ENCODE measurements at regions not wholly inside any gene's neighbourhood (a gene's known extent, or its start where the extent isn't known, plus 50 kb on each side); places are given as distances from the start of the nearest gene placed in this dataset.

- no peaks in the 10 kb centered on the region for H4K20me1 ChIP-seq (ENCODE audit: insufficient read depth, low read length)
- H2AK5ac ChIP-seq (ENCODE audit: low read depth, low read length) = no peak overlapping the region
- ATAC-seq (ENCODE audit: low read depth) = no peak
- TF ChIP-seq, protein P1, sequence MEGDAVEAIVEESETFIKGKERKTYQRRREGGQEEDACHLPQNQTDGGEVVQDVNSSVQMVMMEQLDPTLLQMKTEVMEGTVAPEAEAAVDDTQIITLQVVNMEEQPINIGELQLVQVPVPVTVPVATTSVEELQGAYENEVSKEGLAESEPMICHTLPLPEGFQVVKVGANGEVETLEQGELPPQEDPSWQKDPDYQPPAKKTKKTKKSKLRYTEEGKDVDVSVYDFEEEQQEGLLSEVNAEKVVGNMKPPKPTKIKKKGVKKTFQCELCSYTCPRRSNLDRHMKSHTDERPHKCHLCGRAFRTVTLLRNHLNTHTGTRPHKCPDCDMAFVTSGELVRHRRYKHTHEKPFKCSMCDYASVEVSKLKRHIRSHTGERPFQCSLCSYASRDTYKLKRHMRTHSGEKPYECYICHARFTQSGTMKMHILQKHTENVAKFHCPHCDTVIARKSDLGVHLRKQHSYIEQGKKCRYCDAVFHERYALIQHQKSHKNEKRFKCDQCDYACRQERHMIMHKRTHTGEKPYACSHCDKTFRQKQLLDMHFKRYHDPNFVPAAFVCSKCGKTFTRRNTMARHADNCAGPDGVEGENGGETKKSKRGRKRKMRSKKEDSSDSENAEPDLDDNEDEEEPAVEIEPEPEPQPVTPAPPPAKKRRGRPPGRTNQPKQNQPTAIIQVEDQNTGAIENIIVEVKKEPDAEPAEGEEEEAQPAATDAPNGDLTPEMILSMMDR (conservative IDR thresholded peaks at IDR 0.05; ENCODE audit: low read depth, low read length) = no peak
- no peak for TF ChIP-seq FOS (IDR thresholded peaks at IDR 0.05; ENCODE audit: low read depth, low read length)
- TF ChIP-seq, protein P2, sequence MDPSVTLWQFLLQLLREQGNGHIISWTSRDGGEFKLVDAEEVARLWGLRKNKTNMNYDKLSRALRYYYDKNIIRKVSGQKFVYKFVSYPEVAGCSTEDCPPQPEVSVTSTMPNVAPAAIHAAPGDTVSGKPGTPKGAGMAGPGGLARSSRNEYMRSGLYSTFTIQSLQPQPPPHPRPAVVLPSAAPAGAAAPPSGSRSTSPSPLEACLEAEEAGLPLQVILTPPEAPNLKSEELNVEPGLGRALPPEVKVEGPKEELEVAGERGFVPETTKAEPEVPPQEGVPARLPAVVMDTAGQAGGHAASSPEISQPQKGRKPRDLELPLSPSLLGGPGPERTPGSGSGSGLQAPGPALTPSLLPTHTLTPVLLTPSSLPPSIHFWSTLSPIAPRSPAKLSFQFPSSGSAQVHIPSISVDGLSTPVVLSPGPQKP (IDR thresholded peaks at IDR 0.05; ENCODE audit: borderline replicate concordance, low read depth, low read length) = no peak
- TF ChIP-seq BHLHE40 (IDR thresholded peaks at IDR 0.05; ENCODE audit: low read depth, low read length) = no peak
- no peak for TF ChIP-seq USF2 (IDR thresholded peaks at IDR 0.05; ENCODE audit: low read depth, low read length)
- TF ChIP-seq MXI1 (IDR thresholded peaks at IDR 0.05; ENCODE audit: borderline replicate concordance, low read depth, low read length) = no peak
- TF ChIP-seq SMC3 (IDR thresholded peaks at IDR 0.05; ENCODE audit: low read depth, low read length) = no peak
- no peak for TF ChIP-seq NFE2L2 (IDR thresholded peaks at IDR 0.05; ENCODE audit: low read depth, low read length)
- TF ChIP-seq RAD21 (IDR thresholded peaks at IDR 0.05; ENCODE audit: low read length) = no peak
- TF ChIP-seq RCOR1 (IDR thresholded peaks at IDR 0.05; ENCODE audit: insufficient replicate concordance, low read length) = no peak
- TF ChIP-seq MAZ (IDR thresholded peaks at IDR 0.05; ENCODE audit: borderline replicate concordance, low read depth, low read length) = no peak
- TF ChIP-seq POLR2A (IDR thresholded peaks at IDR 0.05; ENCODE audit: low read depth, low read length) = no peak
- TF ChIP-seq CEBPB (IDR thresholded peaks at IDR 0.05; ENCODE audit: low read depth, low read length) = no peak
- TF ChIP-seq CHD1 (IDR thresholded peaks at IDR 0.05; ENCODE audit: low read depth, low read length) = no peak
- no peak for TF ChIP-seq RFX5 (IDR thresholded peaks at IDR 0.05; ENCODE audit: low read depth, low read length)
- no peak for TF ChIP-seq MAFK (IDR thresholded peaks at IDR 0.05; ENCODE audit: low read depth, low read length)
- no peak overlapping the region for H3K4me2 ChIP-seq (ENCODE audit: low read depth, low read length)
- H2BK5ac ChIP-seq (ENCODE audit: low read depth, low read length, poor library complexity, severe bottlenecking) = no peak overlapping the region
- no peaks in the 10 kb centered on the region for H3K27me3 ChIP-seq (ENCODE audit: control insufficient read depth, insufficient read depth, low read length)
- no peak overlapping the region for H2BK15ac ChIP-seq (ENCODE audit: low read depth, low read length)
- H3K14ac ChIP-seq (replicated peaks; ENCODE audit: low read depth, low read length) = no peak overlapping the region
- H4K5ac ChIP-seq (ENCODE audit: low read depth, low read length) = no peak overlapping the region
- ChIA-PET CTCF (no interaction called here), POLR2A (ENCODE audit: unreplicated experiment) (no interaction called here)
- H3K23ac ChIP-seq (ENCODE audit: low read depth, low read length) = no peak overlapping the region
- no peaks in the 10 kb centered on the region; the same call in 1 of the 2 replicates for H3K9me3 ChIP-seq (ENCODE audit: control insufficient read depth, insufficient read depth, low read length)
- BruUV-seq (replicated peaks) = no TSS peak
- H3K4me3 ChIP-seq (ENCODE audit: insufficient read depth, low read depth, low read length) = no peak overlapping the region
- H3K9ac ChIP-seq (ENCODE audit: low read depth, low read length) = no peak overlapping the region
- H3K4me1 ChIP-seq (ENCODE audit: control insufficient read depth, insufficient read depth, low read length) = no peaks in the 10 kb centered on the region
- WGBS, 2 experiments (ENCODE audit: extremely low coverage in 2 of 2, insufficient read length in 1 of 2) = 94% methylated on average over 5 of the region's 11 CpGs; no CpG with 5 or more reads in 1 of the 2 experiments
- H3K56ac ChIP-seq (ENCODE audit: extremely low read depth, insufficient read depth, low read length) = no peak overlapping the region
- no peak overlapping the region for H2AK9ac ChIP-seq (replicated peaks; ENCODE audit: low read depth, low read length, poor library complexity)
- in situ Hi-C loops (cut with MboI; ENCODE audit: low sequenced_read_pairs) = no loop called here
- H3K18ac ChIP-seq (ENCODE audit: low read depth, low read length) = no peak overlapping the region
- no peak overlapping the region for H4K8ac ChIP-seq (ENCODE audit: low read depth in 2 of 2, low read length in 2 of 2)
- no peak overlapping the region for H2AFZ ChIP-seq (replicated peaks; ENCODE audit: low read length, poor library complexity)
- no peak overlapping the region for H3K27ac ChIP-seq (ENCODE audit: insufficient read depth, low read length)
- no peaks in the 10 kb centered on the region for H3K79me1 ChIP-seq (ENCODE audit: low read depth in 1 of 2, low read length in 2 of 2)
- DNase-seq = no peak
- no peaks in the 10 kb centered on the region for H3K9me1 ChIP-seq (ENCODE audit: insufficient read depth, low read length)
- H4K91ac ChIP-seq (ENCODE audit: insufficient read depth, low read depth, low read length) = no peak overlapping the region
- H3K36me3 ChIP-seq (ENCODE audit: control insufficient read depth, insufficient read depth, low read length) = no peaks in the 10 kb centered on the region
- no peak overlapping the region for H3K4ac ChIP-seq (ENCODE audit: low read depth, low read length)
- no peak overlapping the region for H2BK120ac ChIP-seq (ENCODE audit: low read depth, low read length)
- dilution Hi-C loops (cut with HindIII; ENCODE audit: low sequenced_read_pairs, unreplicated experiment) = no loop called here
- no peak overlapping the region for H2BK20ac ChIP-seq (ENCODE audit: low read depth, low read length)
- intact Hi-C loops (cut with micrococcal nuclease) = no loop called here
Measured at GRCh38 chr13:109400624-109401257, 385.6 kb downstream of the IRS2 start.

Measured in IMR-90 (cell line).